Fibroblast of skin of left quadriceps (primary cell): ENCODE measurements at regions not wholly inside any gene's neighbourhood (a gene's known extent, or its start where the extent isn't known, plus 50 kb on each side); places are given as distances from the start of the nearest gene placed in this dataset.
"Not testable (repeated sequence)": the region's sequence is repeated elsewhere in the genome, so short reads cannot be mapped to it uniquely, and the experiment has no call there.

Experiments
- DNase-seq, 2 experiments: peaks; one replicate each; pipeline ENCODE4 v3.0.0-alpha.2; 2013; ENCODE audit warnings: low read depth in 2 of 2

GRCh38 chr5:175347027-175347426 is 97.0 kb downstream of the DRD1 start:
- DNase-seq = peak; percentile 4 to 5

- peak in 1 of 2 experiments; percentile 4 for DNase-seq
Measured at GRCh38 chr5:175344331-175345195, 99.4 kb downstream of the DRD1 start.

GRCh38 chr5:175343308-175343707 is 100.7 kb downstream of the DRD1 start:
- no peak for DNase-seq

DNA sequence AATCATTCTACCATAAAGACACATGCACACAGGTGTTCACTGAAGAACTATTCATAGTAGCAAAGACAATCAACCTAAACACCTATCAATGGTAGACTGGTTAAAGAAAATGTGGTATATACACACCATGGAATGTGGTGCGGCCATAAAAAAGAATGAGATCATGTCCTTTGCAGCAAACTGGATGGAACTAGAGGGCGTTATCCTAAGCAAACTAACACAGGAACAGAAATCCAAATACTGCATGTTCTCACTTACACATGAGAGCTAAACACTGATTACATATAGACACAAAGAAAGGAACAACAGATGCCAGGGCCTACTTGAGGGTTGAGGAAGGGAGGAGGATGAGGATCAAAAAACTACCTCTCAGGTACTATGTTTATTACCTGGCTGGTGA is 103.8 kb downstream of the DRD1 start:
- DNase-seq = no peak

GRCh38 chr5:175337680-175338079 is 106.3 kb downstream of the DRD1 start:
- DNase-seq = no peak

GRCh38 chr5:175336781-175337180 is 107.2 kb downstream of the DRD1 start:
- no peak for DNase-seq

- no peak for DNase-seq
Measured at GRCh38 chr5:175335691-175336090, 108.3 kb downstream of the DRD1 start.

DNA sequence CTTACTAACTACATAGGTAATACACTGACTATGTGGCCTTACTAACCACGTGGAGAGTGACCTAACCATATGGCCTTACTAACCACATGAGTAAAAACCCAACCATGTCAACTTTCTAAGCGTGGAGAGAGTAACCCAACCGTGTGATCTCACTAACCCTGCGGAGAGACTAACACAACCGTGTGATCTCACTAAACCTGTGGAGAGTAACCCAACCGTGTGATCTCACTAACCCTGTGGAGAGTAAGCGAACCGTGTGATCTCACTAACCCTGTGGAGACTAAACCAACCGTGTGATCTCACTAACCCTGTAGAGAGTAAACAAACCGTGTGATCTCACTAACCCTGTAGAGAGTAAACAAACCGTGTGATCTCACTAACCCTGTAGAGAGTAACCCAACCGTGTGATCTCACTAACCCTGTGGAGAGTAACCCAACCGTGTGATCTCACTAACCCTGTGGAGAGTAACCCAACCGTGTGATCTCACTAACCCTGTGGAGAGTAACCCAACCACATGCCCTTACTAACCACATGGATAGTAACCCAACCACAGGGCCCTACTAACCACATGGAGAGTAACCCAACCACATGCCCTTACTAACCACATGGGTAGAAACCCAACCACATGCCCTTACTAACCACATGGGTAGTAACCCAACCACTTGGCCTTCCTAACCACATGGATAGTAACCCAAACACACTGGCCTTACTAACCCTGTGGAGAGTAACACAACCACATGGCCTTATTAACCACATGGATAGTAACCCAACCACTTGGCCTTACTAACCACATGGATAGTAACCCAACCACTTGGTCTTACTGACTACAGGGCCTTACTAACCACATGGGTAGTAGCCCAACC is 112.6 kb downstream of the DRD1 start:
- DNase-seq = not testable (repeated sequence)

- DNase-seq = no peak
Measured at GRCh38 chr5:175329976-175330375, 114.0 kb downstream of the DRD1 start.

DNA sequence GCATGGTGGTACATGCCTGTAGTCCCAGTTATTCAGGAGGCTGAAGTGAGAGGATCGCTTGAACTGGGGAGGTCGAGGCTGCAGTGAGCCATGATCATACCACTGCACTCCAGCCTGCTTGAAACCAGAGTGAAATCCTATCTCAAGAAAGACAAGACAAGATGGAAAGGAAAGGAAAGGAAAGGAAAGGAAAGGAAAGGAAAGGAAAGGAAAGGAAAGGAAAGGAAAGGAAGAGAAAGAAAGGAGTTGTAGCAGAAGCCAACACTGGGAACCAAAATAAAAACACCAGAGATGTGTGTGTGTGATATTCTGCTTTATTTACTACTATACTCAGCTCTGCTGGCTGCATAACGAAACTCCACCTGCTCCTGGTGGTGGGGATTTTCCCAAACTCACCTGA is 115.3 kb downstream of the DRD1 start:
- DNase-seq = no peak

DNA sequence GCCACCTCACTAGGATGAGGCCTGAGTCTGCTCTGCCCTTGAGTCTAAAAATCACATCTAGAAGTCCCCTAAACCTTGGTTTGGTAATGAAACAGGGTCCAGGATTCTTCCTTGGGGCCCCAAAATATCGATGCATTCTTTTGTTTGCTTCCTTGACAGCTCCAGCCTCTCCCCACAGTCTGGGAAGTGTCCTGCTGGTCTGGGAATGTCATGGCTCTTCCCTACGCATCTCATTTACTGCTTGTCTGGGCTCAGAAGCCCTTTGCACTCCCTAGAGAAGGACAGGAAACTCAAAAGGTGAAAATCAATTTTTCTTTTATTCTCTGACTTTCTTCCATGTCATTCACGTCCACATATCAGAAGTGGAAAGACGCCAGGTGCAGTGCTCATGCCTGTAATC is 115.8 kb downstream of the DRD1 start:
- DNase-seq = no peak

- DNase-seq = no peak
Measured at GRCh38 chr5:175325681-175326080, 118.3 kb downstream of the DRD1 start.

GRCh38 chr5:175321927-175322532 is 122.0 kb downstream of the DRD1 start:
- peak in 1 of 2 experiments; percentile 5 for DNase-seq

DNA sequence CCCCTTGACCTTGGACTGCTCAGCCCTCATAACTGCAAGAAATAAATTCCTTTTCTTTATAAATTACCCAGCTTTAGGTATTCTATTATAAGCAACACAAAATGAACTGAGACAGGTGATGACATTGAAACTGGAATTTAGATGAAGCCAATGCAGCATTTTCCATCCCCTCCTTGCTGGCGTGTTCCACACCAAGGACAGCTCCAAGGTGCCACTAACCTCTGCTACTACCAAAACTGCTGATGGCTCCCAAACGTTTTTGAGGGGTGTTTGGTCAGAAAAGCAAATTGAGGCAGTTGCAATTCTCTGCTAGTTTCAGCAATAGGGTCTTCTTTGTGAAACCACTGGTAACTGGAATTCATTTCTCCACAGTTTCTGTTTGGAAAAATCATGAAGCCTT is 124.8 kb downstream of the DRD1 start:
- no peak for DNase-seq

- no peak for DNase-seq
Measured at GRCh38 chr5:175317872-175318271, 126.1 kb downstream of the DRD1 start.

DNA sequence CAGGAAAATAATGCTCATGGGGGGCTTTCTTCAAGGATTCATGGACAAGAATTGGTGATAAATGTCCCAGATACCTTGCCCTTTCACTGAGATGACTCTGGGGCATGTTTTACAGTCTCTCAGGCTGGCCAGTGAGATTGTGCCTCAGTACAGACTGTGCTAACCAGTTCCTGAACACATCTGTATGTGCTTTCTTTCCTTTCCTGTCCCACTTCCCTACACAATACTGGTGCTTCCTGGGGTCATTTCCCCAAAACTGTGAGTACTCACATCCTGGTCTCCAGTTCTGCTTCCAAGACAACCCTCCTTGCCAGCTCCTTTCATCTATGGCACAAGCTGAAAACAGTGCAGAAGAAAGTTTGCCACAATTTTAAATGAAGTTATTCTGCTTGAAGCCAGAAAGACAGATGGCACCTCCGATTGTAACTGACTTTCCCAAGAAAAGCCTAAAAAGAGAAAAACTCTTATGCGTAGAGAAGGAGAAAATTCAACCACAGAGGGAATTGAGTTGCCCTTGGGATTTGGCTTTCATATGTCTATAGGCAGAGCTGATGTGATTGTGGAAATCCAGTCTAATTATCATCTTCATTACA is 134.7 kb downstream of the DRD1 start:
- DNase-seq = no peak

- DNase-seq = no peak
Measured at GRCh38 chr5:175308701-175309100, 135.3 kb downstream of the DRD1 start.

DNA sequence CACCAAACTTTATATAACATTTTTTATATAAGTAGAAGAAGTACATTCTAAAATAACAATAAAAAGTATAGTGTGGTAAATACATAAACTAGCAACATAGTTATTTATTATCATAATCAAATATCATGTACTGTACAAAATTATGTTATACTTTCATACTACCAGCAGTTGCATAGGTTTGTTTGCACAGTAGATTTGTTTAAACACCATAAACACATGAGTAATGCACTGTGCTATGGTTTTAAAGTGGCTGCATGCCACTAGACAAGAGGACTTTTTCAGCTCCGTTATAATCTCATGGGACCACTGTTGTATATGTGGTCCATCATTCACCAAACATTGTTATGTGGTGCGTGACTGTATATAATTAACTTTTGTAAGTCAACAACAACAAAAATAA is 137.6 kb downstream of the DRD1 start:
- DNase-seq = no peak

GRCh38 chr5:175305251-175305650 is 138.7 kb downstream of the DRD1 start:
- DNase-seq = no peak

GRCh38 chr5:175290379-175290778 is 153.6 kb downstream of the DRD1 start:
- DNase-seq = no peak

DNA sequence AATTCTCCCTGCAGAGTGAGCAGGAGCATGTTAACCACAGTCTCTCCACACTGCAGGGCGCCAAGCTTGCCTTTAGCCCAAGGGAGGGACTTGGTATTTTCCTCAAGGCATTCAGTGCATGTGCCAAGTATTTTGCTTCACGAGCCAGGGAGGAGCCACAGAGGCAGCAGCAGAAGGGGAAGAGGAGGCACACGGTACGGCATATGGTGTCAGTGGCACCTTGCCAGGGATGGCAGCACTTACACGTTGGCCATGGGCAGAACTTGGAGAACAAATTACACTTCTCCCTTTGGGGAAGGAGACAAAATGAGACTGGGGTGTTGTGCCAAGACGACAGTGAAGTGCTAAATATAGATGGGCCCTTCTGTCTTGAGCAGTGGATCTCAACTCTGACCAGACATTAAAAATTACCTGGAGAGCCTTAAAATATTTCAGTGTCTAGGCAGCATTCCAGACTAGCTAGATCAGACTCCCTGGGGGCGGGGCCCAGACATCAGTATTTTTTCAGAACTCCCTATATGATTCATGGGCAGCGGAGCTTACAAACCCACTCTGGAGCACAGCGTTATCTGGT is 155.8 kb downstream of the DRD1 start:
- DNase-seq = peak in 1 of 2 experiments; percentile 6

DNA sequence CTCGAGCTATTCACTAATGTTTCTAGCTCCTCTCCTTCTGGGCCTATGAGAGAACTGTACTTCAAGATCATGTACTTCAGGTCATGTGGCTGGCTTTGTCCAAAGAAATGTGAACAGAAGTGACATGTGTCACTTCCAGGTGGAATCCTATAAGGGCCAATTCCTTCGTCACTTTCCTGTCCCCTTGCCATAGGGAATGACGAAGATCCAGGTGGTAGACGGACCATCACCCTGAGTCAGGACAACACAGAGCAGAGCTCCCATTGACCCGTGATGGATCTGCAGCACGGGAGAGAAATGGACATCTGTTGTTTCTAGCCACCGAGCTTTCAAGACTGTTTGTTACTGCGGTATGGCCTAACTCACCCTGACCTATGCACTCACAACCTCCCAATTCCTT is 157.0 kb downstream of the DRD1 start:
- no peak for DNase-seq
